Natural killer cell (primary cell): ENCODE measurements at regions not wholly inside any gene's neighbourhood (a gene's known extent, or its start where the extent isn't known, plus 50 kb on each side); places are given as distances from the start of the nearest gene placed in this dataset.

Experiments used
- ATAC-seq, 3 donors: fragments of 150-1000 bp in 2 of 3; fragments of 200-7000 bp in 1 of 3; cut with Tn5 transposase; 1 replicate in 1 of 3; 2 replicates in 2 of 3; pipeline ENCODE4 v1.10.0; 2021; ENCODE audit warnings: mild to moderate bottlenecking in 2 of 3, moderate library complexity in 2 of 3
- DNase-seq, 2 donors: peaks; one replicate each; pipeline versions ENCODE4 v3.0.0 to v3.0.0-alpha.2; 2013 to 2021; ENCODE audit warnings: mixed read lengths in 1 of 2
- H3K27ac ChIP-seq: one replicate; pipeline ENCODE4 v1.5.1; 2013; ENCODE audit warnings: mild to moderate bottlenecking, low read length
- H3K27me3 ChIP-seq: one replicate; pipeline ENCODE4 v1.6.1; 2013; ENCODE audit warnings: low read length; ENCODE audit not compliant: control insufficient read depth, insufficient read depth
- H3K36me3 ChIP-seq: one replicate; pipeline ENCODE4 v1.6.1; 2013; ENCODE audit warnings: low read length; ENCODE audit not compliant: control insufficient read depth, insufficient read depth
- H3K4me1 ChIP-seq: one replicate; pipeline ENCODE4 v1.6.1; 2013; ENCODE audit warnings: low read length; ENCODE audit not compliant: control insufficient read depth, insufficient read depth
- H3K4me3 ChIP-seq: one replicate; pipeline ENCODE4 v1.5.1; 2013; ENCODE audit warnings: low read length
- H3K9me3 ChIP-seq: one replicate; pipeline ENCODE4 v1.6.1; 2013; ENCODE audit warnings: low read length; ENCODE audit not compliant: control insufficient read depth, insufficient read depth
- H3K27ac Mint-ChIP-seq, 2 donors: one replicate each; pipeline ENCODE4 v1.8.0; 2022; ENCODE audit warnings: mild to moderate bottlenecking in 2 of 2, mixed read lengths in 2 of 2, moderate library complexity in 1 of 2
- H3K27me3 Mint-ChIP-seq, 2 donors: one replicate each; pipeline ENCODE4 v1.8.0; 2022; ENCODE audit warnings: low read depth in 2 of 2, mixed read lengths in 2 of 2
- H3K36me3 Mint-ChIP-seq: one replicate; pipeline ENCODE4 v1.8.0; 2022; ENCODE audit warnings: mixed read lengths
- H3K4me1 Mint-ChIP-seq, 2 donors: one replicate each; pipeline ENCODE4 v1.8.0; 2022; ENCODE audit warnings: mixed read lengths in 2 of 2
- H3K4me3 Mint-ChIP-seq: one replicate; pipeline ENCODE4 v1.8.0; 2022; ENCODE audit warnings: mild to moderate bottlenecking, moderate library complexity, mixed read lengths
- H3K9me3 Mint-ChIP-seq, 2 donors: one replicate each; pipeline ENCODE4 v1.8.0; 2022; ENCODE audit warnings: mixed read lengths in 2 of 2
- WGBS: methylation state at CpG from one replicate; pipeline ENCODE4 v1.1.7; 2013; ENCODE audit warnings: missing lambda C conversion rate; ENCODE audit not compliant: insufficient coverage; 5-methylcytosine and 5-hydroxymethylcytosine counted together
- intact Hi-C: fragments of 100-400 bp; cut with micrococcal nuclease; formaldehyde crosslinking; loops from one replicate; pipeline ENCODE4 v1.14.2; 2022
- TF ChIP-seq, protein P1 (sequence below): fragments of 200-600 bp; IDR thresholded peaks from one replicate; pipeline ENCODE4 v1.8.0; 2022; ENCODE audit warnings: antibody characterized with exemption

DNA sequence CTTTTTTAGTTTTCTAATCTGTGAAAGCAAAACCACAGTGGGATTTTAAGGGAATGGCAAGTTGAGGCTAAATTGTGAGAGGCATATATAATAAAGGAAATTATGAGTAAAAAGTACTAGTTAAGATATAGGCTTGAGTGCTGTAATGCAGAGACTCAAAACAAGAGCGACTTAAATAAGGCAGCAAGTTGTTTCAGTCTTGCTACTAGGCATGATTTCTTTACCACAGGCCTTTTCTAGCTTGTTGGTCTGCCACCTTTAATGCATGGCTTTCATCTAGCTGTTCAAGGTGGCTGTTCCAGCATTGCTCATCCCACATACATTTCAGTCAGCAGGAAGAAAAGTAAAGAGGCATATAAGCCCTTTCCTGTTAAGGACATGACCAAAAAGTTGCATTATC is 427.9 kb upstream of the ADAMTSL1 start:
- DNase-seq (no peak), ATAC-seq (no peak)
- Histone ChIP-seq H3K9me3 (no peaks in the 10 kb centered on the region), H3K4me1 (no peaks in the 10 kb centered on the region), H3K27ac (no peak overlapping the region), H3K27me3 (no peaks in the 10 kb centered on the region), H3K36me3 (no peaks in the 10 kb centered on the region), H3K4me3 (no peak overlapping the region)
- Mint-ChIP-seq H3K9me3 (peaks cover 2 to 3% of the 10 kb centered on the region in 2 donors), H3K4me1 (no peaks in the 10 kb centered on the region), H3K4me3 (no peak overlapping the region), H3K27me3 (no peaks in the 10 kb centered on the region), H3K27ac (no peak overlapping the region), H3K36me3 (no peaks in the 10 kb centered on the region)
- intact Hi-C loops, result no loop called here
- WGBS, result 70% methylated on average over 1 of the region's 1 CpG
- TF ChIP-seq, protein P1, sequence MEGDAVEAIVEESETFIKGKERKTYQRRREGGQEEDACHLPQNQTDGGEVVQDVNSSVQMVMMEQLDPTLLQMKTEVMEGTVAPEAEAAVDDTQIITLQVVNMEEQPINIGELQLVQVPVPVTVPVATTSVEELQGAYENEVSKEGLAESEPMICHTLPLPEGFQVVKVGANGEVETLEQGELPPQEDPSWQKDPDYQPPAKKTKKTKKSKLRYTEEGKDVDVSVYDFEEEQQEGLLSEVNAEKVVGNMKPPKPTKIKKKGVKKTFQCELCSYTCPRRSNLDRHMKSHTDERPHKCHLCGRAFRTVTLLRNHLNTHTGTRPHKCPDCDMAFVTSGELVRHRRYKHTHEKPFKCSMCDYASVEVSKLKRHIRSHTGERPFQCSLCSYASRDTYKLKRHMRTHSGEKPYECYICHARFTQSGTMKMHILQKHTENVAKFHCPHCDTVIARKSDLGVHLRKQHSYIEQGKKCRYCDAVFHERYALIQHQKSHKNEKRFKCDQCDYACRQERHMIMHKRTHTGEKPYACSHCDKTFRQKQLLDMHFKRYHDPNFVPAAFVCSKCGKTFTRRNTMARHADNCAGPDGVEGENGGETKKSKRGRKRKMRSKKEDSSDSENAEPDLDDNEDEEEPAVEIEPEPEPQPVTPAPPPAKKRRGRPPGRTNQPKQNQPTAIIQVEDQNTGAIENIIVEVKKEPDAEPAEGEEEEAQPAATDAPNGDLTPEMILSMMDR, result no peak

DNA sequence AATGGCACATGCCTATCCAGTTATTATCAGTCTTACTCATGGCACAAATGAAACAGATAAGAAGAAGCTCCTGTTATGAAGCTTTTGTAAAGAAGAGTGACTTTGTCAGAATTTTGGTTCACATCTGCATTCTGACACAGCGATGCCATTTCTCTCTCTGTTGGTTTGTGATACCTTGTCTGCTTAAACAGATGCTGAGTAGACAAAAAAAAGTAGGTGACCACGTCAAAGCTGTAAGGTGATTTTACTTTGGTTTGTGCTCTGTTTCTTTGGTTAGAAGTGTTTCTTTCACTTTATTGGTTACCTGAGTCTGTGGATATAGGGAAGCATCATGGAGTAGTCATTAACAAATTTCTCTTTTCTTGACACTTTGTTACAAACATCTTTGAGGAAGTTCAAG is 422.3 kb upstream of the ADAMTSL1 start:
- H3K9me3 ChIP-seq, result no peaks in the 10 kb centered on the region
- ATAC-seq (no peak), DNase-seq (no peak)
- TF ChIP-seq, protein P1, result no peak
- Mint-ChIP-seq H3K4me1 (no peaks in the 10 kb centered on the region), H3K36me3 (no peaks in the 10 kb centered on the region), H3K27me3 (no peaks in the 10 kb centered on the region), H3K9me3 (peaks cover 3 to 4% of the 10 kb centered on the region in 2 donors), H3K27ac (no peak overlapping the region), H3K4me3 (no peak overlapping the region)
- no peaks in the 10 kb centered on the region for H3K4me1 ChIP-seq
- intact Hi-C loops, result no loop called here
- H3K36me3 ChIP-seq, result no peaks in the 10 kb centered on the region
- H3K4me3 ChIP-seq, result no peak overlapping the region
- WGBS, result 80% methylated on average over 2 of the region's 2 CpGs
- no peak overlapping the region for H3K27ac ChIP-seq
- no peaks in the 10 kb centered on the region for H3K27me3 ChIP-seq

DNA sequence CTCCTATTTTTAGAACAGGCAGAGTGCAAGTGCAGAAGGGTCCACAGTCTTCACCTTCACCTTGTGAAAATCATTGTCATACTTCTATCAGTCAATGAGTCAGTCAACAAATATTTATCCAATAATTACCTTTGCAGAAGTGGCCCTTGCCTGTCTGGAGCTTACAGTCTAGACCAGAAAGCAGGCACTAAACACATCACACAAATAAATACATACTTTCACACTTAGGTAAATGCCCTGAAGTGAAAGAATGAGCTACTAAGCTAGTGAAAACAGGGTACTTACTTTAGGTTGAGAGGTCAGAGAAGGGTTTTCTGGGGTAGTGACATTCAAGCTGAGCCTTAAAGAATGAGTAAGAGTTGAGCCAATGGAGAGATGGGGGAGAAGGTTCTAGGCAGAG is 421.9 kb upstream of the ADAMTSL1 start:
- no peaks in the 10 kb centered on the region for H3K4me1 Mint-ChIP-seq
- H3K27me3 Mint-ChIP-seq, result no peaks in the 10 kb centered on the region
- no peaks in the 10 kb centered on the region for H3K36me3 ChIP-seq
- intact Hi-C loops, result no loop called here
- no peaks in the 10 kb centered on the region for H3K36me3 Mint-ChIP-seq
- DNase-seq, result no peak
- H3K9me3 Mint-ChIP-seq, result peaks cover 3 to 4% of the 10 kb centered on the region in 2 donors
- no peaks in the 10 kb centered on the region for H3K4me1 ChIP-seq
- H3K4me3 Mint-ChIP-seq, result no peak overlapping the region
- H3K27me3 ChIP-seq, result no peaks in the 10 kb centered on the region
- no peak for ATAC-seq
- H3K27ac Mint-ChIP-seq, result no peak overlapping the region
- H3K4me3 ChIP-seq, result no peak overlapping the region
- no peaks in the 10 kb centered on the region for H3K9me3 ChIP-seq
- TF ChIP-seq, protein P1, result no peak
- no peak overlapping the region for H3K27ac ChIP-seq

DNA sequence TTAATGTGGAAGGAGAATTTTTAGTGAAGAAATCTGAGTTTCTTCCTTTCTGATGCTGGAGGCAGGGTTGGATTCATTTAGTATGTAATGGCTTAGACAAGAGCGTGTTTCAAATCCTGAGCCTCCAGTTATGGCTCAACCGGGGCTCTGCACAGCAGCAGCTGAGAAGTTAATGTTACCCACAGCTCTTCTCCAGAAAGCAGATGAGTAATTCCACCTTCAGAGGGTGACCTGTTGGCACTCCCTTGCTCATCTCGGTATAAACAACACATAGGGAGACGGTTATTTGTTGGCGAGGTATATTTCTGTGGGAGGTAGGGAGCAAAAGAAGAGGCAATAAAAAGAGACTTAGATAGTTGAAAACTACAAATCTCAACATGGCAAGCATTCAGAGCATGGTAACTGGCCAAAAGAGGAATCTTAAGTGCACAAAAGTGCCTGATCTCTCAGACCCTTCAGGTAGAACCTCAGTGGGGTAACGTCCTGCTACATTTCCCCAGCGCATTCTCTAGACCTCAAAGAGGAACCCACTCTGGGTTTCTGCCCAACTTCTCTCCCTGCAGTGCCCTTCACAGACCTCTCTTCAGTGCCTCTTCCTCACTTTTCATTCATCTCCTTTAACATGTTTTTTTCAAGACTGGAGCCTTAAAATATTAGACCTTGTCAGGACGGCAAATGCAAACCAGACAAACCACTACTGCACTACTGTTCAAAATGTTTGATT is 417.5 kb upstream of the ADAMTSL1 start:
- H3K4me3 Mint-ChIP-seq, result no peak overlapping the region
- TF ChIP-seq, protein P1, result no peak

More for the DNA sequence above, 417.5 kb upstream of the ADAMTSL1 start:
- WGBS, result 70% methylated on average over 8 of the region's 8 CpGs
- H3K9me3 Mint-ChIP-seq, result peaks cover 0 to 4% of the 10 kb centered on the region in 2 donors
- no peaks in the 10 kb centered on the region for H3K36me3 Mint-ChIP-seq
- Histone ChIP-seq H3K27me3 (no peaks in the 10 kb centered on the region), H3K36me3 (no peaks in the 10 kb centered on the region), H3K4me3 (no peak overlapping the region), H3K4me1 (no peaks in the 10 kb centered on the region), H3K27ac (no peak overlapping the region), H3K9me3 (no peaks in the 10 kb centered on the region)
- no peaks in the 10 kb centered on the region for H3K4me1 Mint-ChIP-seq
- no peaks in the 10 kb centered on the region for H3K27me3 Mint-ChIP-seq
- no peak overlapping the region for H3K27ac Mint-ChIP-seq
- ATAC-seq, result no peak
- DNase-seq, result no peak
- intact Hi-C loops, result no loop called here
